ENCODE measurements at regions not wholly inside any gene's neighbourhood (a gene's known extent, or its start where the extent isn't known, plus 50 kb on each side); places are given as distances from the start of the nearest gene placed in this dataset.
"Not testable (repeated sequence)": the region's sequence is repeated elsewhere in the genome, so short reads cannot be mapped to it uniquely, and the experiment has no call there.

DNA sequence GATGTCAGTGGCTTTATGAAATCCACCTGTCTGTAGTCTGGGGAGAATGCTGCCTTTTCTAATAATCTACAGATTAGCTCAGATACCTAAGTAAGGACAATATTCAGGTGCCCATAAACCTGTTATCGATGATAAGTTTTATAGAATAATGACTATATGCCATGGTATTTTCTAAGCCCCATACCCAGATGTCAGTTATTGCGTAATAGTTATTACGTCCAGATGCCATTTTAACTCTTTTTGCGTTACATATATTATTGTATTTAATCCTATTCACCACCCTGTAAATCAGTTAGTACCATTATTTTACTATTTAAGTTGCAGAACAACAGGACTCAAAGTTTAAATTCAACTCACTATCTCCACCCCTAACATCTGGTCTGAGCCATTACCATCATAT lies 1343.9 kb upstream of the ACO1 start:
- Histone ChIP-seq H2AFZ (replicated peaks) (no peak overlapping the region), H3K79me2 (ENCODE audit: low read depth) (no peaks in the 10 kb centered on the region), H3K27ac (no peak overlapping the region), H3K9ac (no peak overlapping the region), H3K9me3 (ENCODE audit: low read depth) (no peaks in the 10 kb centered on the region), H3K4me2 (no peak overlapping the region), H3K4me3 (no peak overlapping the region), H4K20me1 (ENCODE audit: low read depth) (no peaks in the 10 kb centered on the region), H3K4me1 (no peaks in the 10 kb centered on the region), H3K27me3 (no peaks in the 10 kb centered on the region), H3F3A (ENCODE audit: low read depth) (no peaks in the 10 kb centered on the region), H3K36me3 (no peaks in the 10 kb centered on the region)
- H3K27me3 Mint-ChIP-seq (ENCODE audit: insufficient read depth, low read depth) = no peaks in the 10 kb centered on the region
- H3K27ac Mint-ChIP-seq = no peak overlapping the region
- no peak for DNase-seq (ENCODE audit: low spot score)
- no peaks in the 10 kb centered on the region for H3K36me3 Mint-ChIP-seq
- TF ChIP-seq EZH2phosphoT487 (IDR thresholded peaks at IDR 0.05) (no peak), EZH2 (IDR thresholded peaks at IDR 0.05) (no peak)
- TF ChIP-seq, protein P1, sequence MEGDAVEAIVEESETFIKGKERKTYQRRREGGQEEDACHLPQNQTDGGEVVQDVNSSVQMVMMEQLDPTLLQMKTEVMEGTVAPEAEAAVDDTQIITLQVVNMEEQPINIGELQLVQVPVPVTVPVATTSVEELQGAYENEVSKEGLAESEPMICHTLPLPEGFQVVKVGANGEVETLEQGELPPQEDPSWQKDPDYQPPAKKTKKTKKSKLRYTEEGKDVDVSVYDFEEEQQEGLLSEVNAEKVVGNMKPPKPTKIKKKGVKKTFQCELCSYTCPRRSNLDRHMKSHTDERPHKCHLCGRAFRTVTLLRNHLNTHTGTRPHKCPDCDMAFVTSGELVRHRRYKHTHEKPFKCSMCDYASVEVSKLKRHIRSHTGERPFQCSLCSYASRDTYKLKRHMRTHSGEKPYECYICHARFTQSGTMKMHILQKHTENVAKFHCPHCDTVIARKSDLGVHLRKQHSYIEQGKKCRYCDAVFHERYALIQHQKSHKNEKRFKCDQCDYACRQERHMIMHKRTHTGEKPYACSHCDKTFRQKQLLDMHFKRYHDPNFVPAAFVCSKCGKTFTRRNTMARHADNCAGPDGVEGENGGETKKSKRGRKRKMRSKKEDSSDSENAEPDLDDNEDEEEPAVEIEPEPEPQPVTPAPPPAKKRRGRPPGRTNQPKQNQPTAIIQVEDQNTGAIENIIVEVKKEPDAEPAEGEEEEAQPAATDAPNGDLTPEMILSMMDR (IDR thresholded peaks at IDR 0.05) = no peak
- no peak overlapping the region for H3K4me3 Mint-ChIP-seq
- H3K4me1 Mint-ChIP-seq = no peaks in the 10 kb centered on the region
- H3K9me3 Mint-ChIP-seq = no peaks in the 10 kb centered on the region

DNA sequence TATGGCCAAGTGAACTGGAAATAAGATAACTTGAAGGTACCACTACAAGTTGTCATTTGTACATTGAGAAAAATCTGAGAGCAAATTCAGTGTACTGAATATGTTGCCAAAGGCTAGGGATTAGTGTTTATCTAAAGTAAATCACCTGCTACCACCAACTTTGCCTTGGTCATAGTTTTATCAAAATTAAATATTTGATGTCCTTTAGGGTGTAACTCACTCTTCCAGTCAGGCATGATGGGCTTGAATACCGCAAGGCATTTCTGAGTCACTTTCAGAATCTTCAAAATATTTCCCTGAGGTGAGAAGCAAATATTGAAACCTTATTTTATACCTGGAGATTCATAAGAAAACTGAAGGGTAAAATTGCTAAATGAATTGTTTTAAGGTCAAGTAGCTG lies 1338.6 kb upstream of the ACO1 start:
- Histone ChIP-seq H3K4me2 (no peak overlapping the region), H3K9ac (no peak overlapping the region), H3K79me2 (ENCODE audit: low read depth) (no peaks in the 10 kb centered on the region), H3K27me3 (no peaks in the 10 kb centered on the region), H3F3A (ENCODE audit: low read depth) (no peaks in the 10 kb centered on the region), H3K27ac (no peak overlapping the region), H3K4me3 (no peak overlapping the region), H2AFZ (replicated peaks) (no peak overlapping the region), H3K4me1 (no peaks in the 10 kb centered on the region), H3K9me3 (ENCODE audit: low read depth) (no peaks in the 10 kb centered on the region), H4K20me1 (ENCODE audit: low read depth) (no peaks in the 10 kb centered on the region), H3K36me3 (no peaks in the 10 kb centered on the region)
- no peaks in the 10 kb centered on the region for H3K36me3 Mint-ChIP-seq
- no peak for DNase-seq (ENCODE audit: low spot score)
- no peaks in the 10 kb centered on the region for H3K4me1 Mint-ChIP-seq
- no peak overlapping the region for H3K4me3 Mint-ChIP-seq
- H3K27me3 Mint-ChIP-seq (ENCODE audit: insufficient read depth, low read depth) = no peaks in the 10 kb centered on the region
- no peak overlapping the region for H3K27ac Mint-ChIP-seq
- TF ChIP-seq, protein P1 (IDR thresholded peaks at IDR 0.05) = no peak
- TF ChIP-seq EZH2phosphoT487 (IDR thresholded peaks at IDR 0.05) (no peak), EZH2 (IDR thresholded peaks at IDR 0.05) (no peak)
- no peaks in the 10 kb centered on the region for H3K9me3 Mint-ChIP-seq

DNA sequence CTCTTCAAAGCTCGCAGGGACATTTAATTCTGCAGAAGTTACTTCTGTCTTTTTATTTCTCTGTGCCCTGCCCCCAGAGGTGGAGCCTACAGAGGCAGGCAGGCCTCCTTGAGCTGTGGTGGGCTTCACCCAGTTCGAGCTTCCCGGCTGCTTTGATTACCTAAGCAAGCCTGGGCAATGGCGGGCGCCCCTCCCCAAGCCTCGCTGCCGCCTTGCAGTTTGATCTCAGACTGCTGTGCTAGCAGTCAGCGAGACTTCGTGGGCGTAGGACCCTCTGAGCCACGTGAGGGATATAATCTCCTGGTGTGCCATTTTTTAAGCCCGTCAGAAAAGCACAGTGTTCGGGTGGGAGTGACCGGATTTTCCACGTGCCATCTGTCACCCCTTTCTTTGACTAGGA lies 1322.9 kb upstream of the ACO1 start:
- not testable (repeated sequence) for H3K4me3 ChIP-seq; H3K27me3 ChIP-seq; DNase-seq (ENCODE audit: low spot score); H3K36me3 Mint-ChIP-seq; H3K27ac ChIP-seq; H2AFZ ChIP-seq (replicated peaks); H3K4me1 Mint-ChIP-seq; H3K27me3 Mint-ChIP-seq (ENCODE audit: insufficient read depth, low read depth); H3K9me3 Mint-ChIP-seq; H3K9me3 ChIP-seq (ENCODE audit: low read depth); H3K27ac Mint-ChIP-seq; H3K4me1 ChIP-seq; H4K20me1 ChIP-seq (ENCODE audit: low read depth); H3K4me2 ChIP-seq; H3K36me3 ChIP-seq; H3K4me3 Mint-ChIP-seq; H3K79me2 ChIP-seq (ENCODE audit: low read depth); H3F3A ChIP-seq (ENCODE audit: low read depth); H3K9ac ChIP-seq

DNA sequence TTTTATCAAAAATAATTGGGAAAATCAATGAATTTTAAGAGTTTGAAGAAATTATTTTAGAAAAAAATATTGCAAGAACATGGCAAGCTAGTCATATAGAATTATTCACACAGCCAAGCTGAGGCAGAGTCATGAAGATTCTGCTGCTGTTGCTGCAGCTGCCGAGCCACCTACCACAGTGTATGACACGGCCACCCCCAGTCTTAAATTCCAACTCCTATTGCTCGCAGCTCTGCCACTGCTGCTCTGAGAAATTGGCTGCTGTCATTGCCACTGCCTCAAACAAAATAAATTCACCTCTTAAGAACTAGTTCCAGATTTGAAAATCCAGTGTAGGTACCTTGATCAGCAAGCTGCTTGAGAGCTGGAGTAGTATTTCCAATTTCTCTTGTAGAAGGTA lies 1318.8 kb upstream of the ACO1 start:
- H3K36me3 Mint-ChIP-seq = no peaks in the 10 kb centered on the region
- no peaks in the 10 kb centered on the region for H4K20me1 ChIP-seq (ENCODE audit: low read depth)
- no peaks in the 10 kb centered on the region for H3K27me3 Mint-ChIP-seq (ENCODE audit: insufficient read depth, low read depth)
- TF ChIP-seq EZH2phosphoT487 (IDR thresholded peaks at IDR 0.05) (no peak), EZH2 (IDR thresholded peaks at IDR 0.05) (no peak)
- TF ChIP-seq, protein P1 (IDR thresholded peaks at IDR 0.05) = no peak
- no peak overlapping the region for H3K9ac ChIP-seq
- no peak overlapping the region for H3K4me3 ChIP-seq
- H3K27ac Mint-ChIP-seq = no peak overlapping the region
- no peaks in the 10 kb centered on the region for H3K4me1 Mint-ChIP-seq
- no peaks in the 10 kb centered on the region for H3K9me3 ChIP-seq (ENCODE audit: low read depth)
- no peaks in the 10 kb centered on the region for H3K79me2 ChIP-seq (ENCODE audit: low read depth)
- DNase-seq (ENCODE audit: low spot score) = no peak
- H3K27me3 ChIP-seq = no peaks in the 10 kb centered on the region
- no peak overlapping the region for H3K27ac ChIP-seq
- no peak overlapping the region for H2AFZ ChIP-seq (replicated peaks)
- H3K9me3 Mint-ChIP-seq = peaks cover 8% of the 10 kb centered on the region
- H3K4me2 ChIP-seq = no peak overlapping the region
- no peak overlapping the region for H3K4me3 Mint-ChIP-seq
- no peaks in the 10 kb centered on the region for H3F3A ChIP-seq (ENCODE audit: low read depth)
- no peaks in the 10 kb centered on the region for H3K36me3 ChIP-seq
- no peaks in the 10 kb centered on the region for H3K4me1 ChIP-seq

Data from neural progenitor cell (in vitro differentiated cells).